Heart right ventricle (tissue), 16 donors: ENCODE measurements at regions not wholly inside any gene's neighbourhood (a gene's known extent, or its start where the extent isn't known, plus 50 kb on each side); places are given as distances from the start of the nearest gene placed in this dataset.

ENCODE experiments used
- ATAC-seq, 8 donors: fragments of 200-7000 bp; cut with Tn5 transposase; one replicate each; pipeline ENCODE4 v1.9.1; 2020; ENCODE audit warnings: mild to moderate bottlenecking in 8 of 8, moderate library complexity in 8 of 8, moderate number of reproducible peaks in 1 of 8
- DNase-seq, 2 donors: peaks; one replicate each; pipeline ENCODE4 v3.0.0-alpha.2; 2020
- H3K27ac ChIP-seq, 10 donors: fragments of 200-600 bp; sonication (generic) in 2 of 10; one replicate each; pipeline versions ENCODE4 v1.5.0 to v1.8.0; 2020 to 2022; ENCODE audit warnings: mild to moderate bottlenecking in 3 of 10
- H3K27me3 ChIP-seq, 7 donors: fragments of 200-600 bp; one replicate each; pipeline ENCODE4 v1.8.0; 2021 to 2022; ENCODE audit warnings: mild to moderate bottlenecking in 2 of 7
- H3K36me3 ChIP-seq, 9 donors: fragments of 200-600 bp; sonication (generic) in 1 of 9; one replicate each; pipeline versions ENCODE4 v1.5.0 to v1.8.0; 2020 to 2022; ENCODE audit warnings: mild to moderate bottlenecking in 2 of 9
- H3K4me1 ChIP-seq, 9 donors: fragments of 200-600 bp; sonication (generic) in 1 of 9; one replicate each; pipeline versions ENCODE4 v1.5.0 to v1.8.0; 2020 to 2022; ENCODE audit warnings: mild to moderate bottlenecking in 4 of 9
- H3K4me3 ChIP-seq, 10 donors: fragments of 200-600 bp; sonication (generic) in 2 of 10; one replicate each; pipeline versions ENCODE4 v1.5.0 to v1.8.0; 2020 to 2022; ENCODE audit warnings: mild to moderate bottlenecking in 7 of 10, moderate library complexity in 2 of 10
- H3K9me3 ChIP-seq, 11 donors: fragments of 200-600 bp in 10 of 11; sonication (generic) in 2 of 11; one replicate each; pipeline versions ENCODE4 v1.5.0 to v1.8.0; 2013 to 2022; ENCODE audit warnings: mild to moderate bottlenecking in 2 of 11, control low read depth in 1 of 11, moderate library complexity in 1 of 11
- CTCF ChIP-seq, 9 donors: fragments of 200-600 bp; sonication (generic) in 2 of 9; IDR thresholded peaks; one replicate each; pipeline versions ENCODE4 v1.5.0 to v1.8.0; 2021 to 2022; ENCODE audit warnings: antibody characterized with exemption in 9 of 9, mild to moderate bottlenecking in 5 of 9, moderate library complexity in 1 of 9
- WGBS, 2 donors: extraction: QIAGEN DNeasy Blood & Tissue Kit; methylation state at CpG; one replicate each; pipeline ENCODE4 v1.1.7; 2013; ENCODE audit warnings: inconsistent platforms in 1 of 2; 5-methylcytosine and 5-hydroxymethylcytosine counted together
- intact Hi-C, 10 donors: fragments of 100-400 bp; cut with DNase I; formaldehyde crosslinking; loops; one replicate each; pipeline versions ENCODE4 v1.11.1 to v1.14.2; 2022
- donor health status: Arrhythmogenic right ventricular cardiomyopathy.
- donor health status: ischemic (EF 13 %, LVEDD 7.1; RV severe dilation, severe dysfunction).
- donor health status: healthy with polysubstance abuse.
- donor health status: DM: no; HTN: yes; CAD: no.
- donor health status: DM: no; HTN: no; CAD: no.
- donor health status: ischemic (EF 25% LVEDD 6.9; RV normal size, moderate dysfunction).
- donor health status: ischemic (EF 25% LVEDD 5.7; RV mildly dilated, moderate dysfunction).
- donor health status: healthy.
- donor health status: DM: yes; HTN: yes; CAD: no.
- donor health status: Ischemic cardiomyopathy.
- donor health status: ischemic (EF 35%, LVEDD 5.7; RV mildly dilated, moderate dysfunction).
- donor health status: nonischemic (EF 11% LVEDD 7.7; RV severe dilation, severe dysfunction).
- donor health status: DM: yes; HTN: yes; CAD: no.
- donor health status: PGD.
- donor health status: ischemic (EF 29% LVEDD 5.4; RV normal size, mild dysfunction).
- donor health status: nonischemic (EF 23%, LVEDD 6.1; RV moderate dilation, normal function).

- ATAC-seq (no peak), DNase-seq (no peak)
- no peak overlapping the region for H3K4me3 ChIP-seq
- no peaks in the 10 kb centered on the region for H3K36me3 ChIP-seq
- H3K27ac ChIP-seq: no peak overlapping the region
- intact Hi-C loops: no loop called here
- H3K4me1 ChIP-seq: peaks cover 0 to 5% (median 0%) of the 10 kb centered on the region in 9 donors
- H3K27me3 ChIP-seq: peaks cover 0 to 2% (median 0%) of the 10 kb centered on the region in 7 donors
- WGBS, 2 donors: 51 to 60% methylated on average over 2 of the region's 2 CpGs
- no peak for TF ChIP-seq CTCF (IDR thresholded peaks at IDR 0.05)
- no peaks in the 10 kb centered on the region for H3K9me3 ChIP-seq
Observed at GRCh38 chr1:198032668-198033067, 115.5 kb downstream of the LHX9 start.

- WGBS, 2 donors: 84 to 92% methylated on average over 2 of the region's 2 CpGs
Observed at GRCh38 chr1:198040880-198041279, 115.9 kb upstream of the NEK7 start.

GRCh38 chr1:198042168-198042567 lies 114.6 kb upstream of the NEK7 start:
- 90 to 91% methylated on average over 2 of the region's 2 CpGs for WGBS, 2 donors
- DNase-seq (no peak), ATAC-seq (no peak)
- no peak overlapping the region for H3K27ac ChIP-seq
- no peak for TF ChIP-seq CTCF (IDR thresholded peaks at IDR 0.05)
- no peaks in the 10 kb centered on the region for H3K36me3 ChIP-seq
- H3K27me3 ChIP-seq: no peaks in the 10 kb centered on the region
- intact Hi-C loops: no loop called here
- H3K4me3 ChIP-seq: no peak overlapping the region
- no peaks in the 10 kb centered on the region for H3K9me3 ChIP-seq
- H3K4me1 ChIP-seq: no peaks in the 10 kb centered on the region

More at GRCh38 chr1:198040880-198041279, 115.9 kb upstream of the NEK7 start:
- Histone ChIP-seq H3K4me3 (no peak overlapping the region), H3K27ac (no peak overlapping the region), H3K4me1 (no peaks in the 10 kb centered on the region), H3K36me3 (no peaks in the 10 kb centered on the region), H3K27me3 (no peaks in the 10 kb centered on the region), H3K9me3 (no peaks in the 10 kb centered on the region)
- intact Hi-C loops: no loop called here
- TF ChIP-seq CTCF (IDR thresholded peaks at IDR 0.05): no peak
- ATAC-seq (no peak), DNase-seq (no peak)

- no peaks in the 10 kb centered on the region for H3K36me3 ChIP-seq
- intact Hi-C loops: no loop called here
- DNase-seq (no peak), ATAC-seq (no peak)
- H3K9me3 ChIP-seq: peaks cover 0 to 9% (median 0%) of the 10 kb centered on the region in 11 donors
- no peaks in the 10 kb centered on the region for H3K27me3 ChIP-seq
- TF ChIP-seq CTCF (IDR thresholded peaks at IDR 0.05): no peak
- H3K4me1 ChIP-seq: no peaks in the 10 kb centered on the region
- H3K27ac ChIP-seq: no peak overlapping the region
- H3K4me3 ChIP-seq: no peak overlapping the region
Observed at GRCh38 chr1:198047913-198048312, 108.9 kb upstream of the NEK7 start.

- Histone ChIP-seq H3K27me3 (no peaks in the 10 kb centered on the region), H3K36me3 (no peaks in the 10 kb centered on the region), H3K27ac (no peak overlapping the region), H3K4me1 (no peaks in the 10 kb centered on the region), H3K4me3 (no peak overlapping the region), H3K9me3 (peaks cover 0 to 9% (median 0%) of the 10 kb centered on the region in 11 donors)
- ATAC-seq (no peak), DNase-seq (no peak)
- WGBS, 2 donors: 92 to 97% methylated on average over 3 of the region's 3 CpGs
- no peak for TF ChIP-seq CTCF (IDR thresholded peaks at IDR 0.05)
- intact Hi-C loops: no loop called here
Observed at GRCh38 chr1:198054510-198054909, 102.3 kb upstream of the NEK7 start.
